Cardiac fibroblast (primary cell): ENCODE measurements at regions not wholly inside any gene's neighbourhood (a gene's known extent, or its start where the extent isn't known, plus 50 kb on each side); places are given as distances from the start of the nearest gene placed in this dataset.
"Not testable (repeated sequence)": the region's sequence is repeated elsewhere in the genome, so short reads cannot be mapped to it uniquely, and the experiment has no call there.

Experiments
- DNase-seq, 2 donors: peaks; one replicate each; pipeline versions ENCODE4 v3.0.0 to v3.0.0-alpha.2; 2010; ENCODE audit warnings: low read depth in 2 of 2
- H3K4me3 ChIP-seq, 2 donors: replicated peaks in 1 of 2; 1 replicate in 1 of 2; 2 replicates in 1 of 2; pipeline ENCODE4 v1.5.1; 2011; ENCODE audit warnings: low read depth in 2 of 2, low read length in 2 of 2, mild to moderate bottlenecking in 2 of 2, moderate library complexity in 1 of 2
- CTCF ChIP-seq: IDR thresholded peaks from one replicate; pipeline ENCODE4 v1.5.1; 2011; ENCODE audit warnings: low read depth, mild to moderate bottlenecking, low read length, inconsistent platforms

- peak; percentile 79 to 82 for DNase-seq
- no peak for TF ChIP-seq CTCF
- no peak overlapping the region for H3K4me3 ChIP-seq
Measured at GRCh38 chrY:10627116-10627515, 1099.4 kb downstream of the TSPY10 start.

DNA sequence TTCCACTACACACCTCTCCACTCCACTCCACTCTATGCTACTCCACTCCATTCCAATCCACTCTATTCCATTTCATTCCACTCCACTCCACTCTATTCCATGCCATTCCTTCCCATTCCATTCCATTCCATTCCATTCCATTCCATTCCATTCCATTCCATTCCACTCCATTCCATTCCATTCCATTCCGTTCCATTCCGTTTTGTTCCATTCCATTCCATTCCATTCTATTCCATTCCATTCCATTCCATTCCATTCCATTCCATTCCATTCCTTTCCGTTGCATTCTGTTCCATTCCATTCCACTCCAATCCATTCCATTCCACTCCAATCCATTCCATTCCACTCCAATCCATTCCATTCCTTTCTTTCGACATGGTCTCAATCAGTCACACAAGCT lies 1121.1 kb downstream of the TSPY10 start:
- DNase-seq, H3K4me3 ChIP-seq: not testable (repeated sequence)

DNA sequence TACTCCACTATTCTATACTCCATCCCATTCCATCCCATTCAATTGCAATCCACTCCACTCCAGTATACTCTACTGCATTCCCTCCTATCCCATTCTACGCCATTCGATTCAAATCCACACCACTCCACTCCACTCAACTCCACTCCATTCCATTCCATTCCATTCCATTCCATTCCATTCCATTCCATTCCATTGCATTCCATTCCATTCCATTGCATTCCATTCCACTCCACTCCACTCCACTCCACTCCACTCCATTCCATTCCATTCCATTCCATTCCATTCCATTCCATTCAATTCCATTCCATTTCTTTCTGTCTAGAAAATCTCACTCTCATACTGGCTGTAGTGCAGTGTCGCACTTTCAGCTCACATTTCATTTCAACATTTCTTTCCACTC lies 1129.4 kb downstream of the TSPY10 start:
- H3K4me3 ChIP-seq, DNase-seq: not testable (repeated sequence)

DNA sequence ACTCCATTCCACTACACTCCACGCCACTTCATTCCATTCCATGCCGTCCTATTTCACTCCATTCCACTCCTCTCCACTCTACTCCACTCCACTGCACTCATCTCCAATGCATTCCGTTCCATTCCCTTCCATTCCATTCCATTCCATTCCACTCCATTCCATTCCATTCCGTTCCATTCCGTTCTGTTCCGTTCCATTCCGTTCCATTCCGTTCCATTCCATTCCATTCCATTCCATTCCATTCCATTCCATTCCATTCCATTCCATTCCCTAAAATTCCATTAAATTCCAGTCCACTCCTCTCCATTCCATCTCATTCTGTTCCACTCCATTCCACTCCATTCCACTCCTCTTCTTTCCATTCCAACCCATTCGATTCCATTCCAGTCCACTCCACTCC lies 1139.1 kb downstream of the TSPY10 start:
- TF ChIP-seq CTCF: no peak
- no peak for DNase-seq
- no peak overlapping the region for H3K4me3 ChIP-seq

- H3K4me3 ChIP-seq: no peak overlapping the region
- no peak for DNase-seq
- no peak for TF ChIP-seq CTCF
Measured at GRCh38 chrY:10686414-10686813, 1158.7 kb downstream of the TSPY10 start.
